B cell (primary cell): ENCODE measurements at regions not wholly inside any gene's neighbourhood (a gene's known extent, or its start where the extent isn't known, plus 50 kb on each side); places are given as distances from the start of the nearest gene placed in this dataset.
"Not testable (repeated sequence)": the region's sequence is repeated elsewhere in the genome, so short reads cannot be mapped to it uniquely, and the experiment has no call there.

Source experiments
- ATAC-seq: fragments of 200-7000 bp; cut with Tn5 transposase; one replicate; pipeline ENCODE4 v1.10.0; 2021; ENCODE audit warnings: low read depth, mild to moderate bottlenecking, moderate number of reproducible peaks, moderate library complexity
- CTCF ChIA-PET: fragments of 350-600 bp; sonication (Branson Sonifier 250); formaldehyde crosslinking; loops from one replicate; lab custom pipeline; 2021; ENCODE audit warnings: antibody characterized with exemption, inconsistent platforms; lab: Charles Lee
- POLR2A ChIA-PET: fragments of 350-600 bp; sonication (Branson Sonifier 250); formaldehyde crosslinking; loops from one replicate; lab custom pipeline; 2021; ENCODE audit warnings: antibody characterized with exemption; lab: Charles Lee
- DNase-seq: peaks from one replicate; pipeline ENCODE4 v3.0.0; 2013
- H2AFZ ChIP-seq: 2 replicates; pipeline ENCODE4 v1.6.1; 2012; ENCODE audit warnings: mild to moderate bottlenecking, low read depth, low read length; ENCODE audit not compliant: insufficient read depth, poor library complexity, severe bottlenecking
- H3K27ac ChIP-seq, 2 donors: 1 replicate in 1 of 2; 2 replicates in 1 of 2; pipeline ENCODE4 v1.5.1; 2012 to 2013; ENCODE audit warnings: low read length in 2 of 2, mild to moderate bottlenecking in 2 of 2, moderate library complexity in 1 of 2
- H3K27me3 ChIP-seq, 4 experiments: fragments of 200-600 bp in 1 of 4; sonication (generic) in 1 of 4; replicated peaks in 1 of 4; 1 replicate in 2 of 4; 2 replicates in 2 of 4; pipeline versions ENCODE4 v1.6.1 to v1.7.0; 2013 to 2016; ENCODE audit warnings: low read length in 3 of 4, mild to moderate bottlenecking in 2 of 4, mixed read lengths in 1 of 4, moderate library complexity in 1 of 4; ENCODE audit not compliant: insufficient read depth in 4 of 4, control insufficient read depth in 3 of 4; ENCODE audit errors: control extremely low read depth in 1 of 4
- H3K36me3 ChIP-seq, 2 experiments: replicated peaks in 1 of 2; 1 replicate in 1 of 2; 2 replicates in 1 of 2; pipeline versions ENCODE4 v1.6.1 to v1.7.1; 2013; ENCODE audit warnings: low read length in 1 of 2; ENCODE audit not compliant: insufficient read depth in 2 of 2, control insufficient read depth in 1 of 2; ENCODE audit errors: control extremely low read depth in 1 of 2, extremely low read depth in 1 of 2
- H3K4me1 ChIP-seq, 2 donors: fragments of 200-600 bp in 1 of 2; sonication (generic) in 1 of 2; 1 replicate in 1 of 2; 2 replicates in 1 of 2; pipeline versions ENCODE4 v1.5.1 to v1.6.1; 2013 to 2017; ENCODE audit warnings: low read length in 2 of 2; ENCODE audit not compliant: control insufficient read depth in 2 of 2, insufficient read depth in 2 of 2
- H3K4me2 ChIP-seq: replicated peaks from 2 replicates; pipeline ENCODE3; 2012; ENCODE audit warnings: mild to moderate bottlenecking, low read depth, low read length; ENCODE audit not compliant: poor library complexity, severe bottlenecking
- H3K4me3 ChIP-seq, 5 experiments: fragments of 200-600 bp in 1 of 5; sonication (generic) in 1 of 5; 1 replicate in 3 of 5; 2 replicates in 2 of 5; pipeline versions ENCODE4 v1.5.1 to v1.7.0; 2011 to 2016; ENCODE audit warnings: low read length in 4 of 5, mild to moderate bottlenecking in 4 of 5, low read depth in 2 of 5, control low read depth in 1 of 5, moderate library complexity in 1 of 5; ENCODE audit not compliant: insufficient read depth in 1 of 5; ENCODE audit errors: control extremely low read depth in 1 of 5, extremely low read depth in 1 of 5
- H3K79me2 ChIP-seq: fragments of 200-600 bp; sonication (generic); one replicate; pipeline ENCODE4 v1.6.0; 2016; ENCODE audit warnings: low read length; ENCODE audit not compliant: control insufficient read depth, insufficient read depth
- H3K9ac ChIP-seq: fragments of 200-600 bp; sonication (generic); 2 replicates; pipeline ENCODE4 v1.6.1; 2017; ENCODE audit warnings: mild to moderate bottlenecking, low read length, moderate library complexity
- H3K9me3 ChIP-seq, 3 donors: one replicate each; pipeline versions ENCODE4 v1.6.1 to v1.7.1; 2013; ENCODE audit warnings: low read length in 2 of 3; ENCODE audit not compliant: control insufficient read depth in 2 of 3, insufficient read depth in 1 of 3; ENCODE audit errors: control extremely low read depth in 1 of 3
- H4K20me1 ChIP-seq: 2 replicates; pipeline ENCODE4 v1.6.0; 2012; ENCODE audit warnings: mild to moderate bottlenecking, low read length; ENCODE audit not compliant: insufficient read depth, control insufficient read depth, poor library complexity, severe bottlenecking
- H3K27ac Mint-ChIP-seq: one replicate; pipeline ENCODE4 v1.8.0; 2021; ENCODE audit warnings: mixed read lengths
- H3K27me3 Mint-ChIP-seq: one replicate; pipeline ENCODE4 v1.8.0; 2021; ENCODE audit warnings: mixed read lengths
- H3K4me1 Mint-ChIP-seq: one replicate; pipeline ENCODE4 v1.8.0; 2021; ENCODE audit warnings: mixed read lengths
- H3K4me3 Mint-ChIP-seq: one replicate; pipeline ENCODE4 v1.8.0; 2021; ENCODE audit warnings: mixed read lengths
- H3K9me3 Mint-ChIP-seq: one replicate; pipeline ENCODE4 v1.8.0; 2022; ENCODE audit warnings: mixed read lengths; ENCODE audit not compliant: insufficient read depth
- EZH2 ChIP-seq: IDR thresholded peaks from 2 replicates; pipeline ENCODE4 v1.6.1; 2012; ENCODE audit warnings: borderline replicate concordance, low read depth, mild to moderate bottlenecking, moderate library complexity, low read length; ENCODE audit not compliant: insufficient read depth, poor library complexity, severe bottlenecking
- WGBS: methylation state at CpG from one replicate; pipeline ENCODE4 v1.1.5; 2013; ENCODE audit warnings: missing lambda C conversion rate; ENCODE audit not compliant: insufficient coverage; 5-methylcytosine and 5-hydroxymethylcytosine counted together
- intact Hi-C: fragments of 100-400 bp; cut with micrococcal nuclease; formaldehyde crosslinking; loops from one replicate; pipeline ENCODE4 v1.10.0; 2022
- TF ChIP-seq, protein P1 (sequence below): fragments of 200-600 bp; IDR thresholded peaks from one replicate; pipeline ENCODE4 v1.8.0; 2022; ENCODE audit warnings: antibody characterized with exemption, mild to moderate bottlenecking

DNA sequence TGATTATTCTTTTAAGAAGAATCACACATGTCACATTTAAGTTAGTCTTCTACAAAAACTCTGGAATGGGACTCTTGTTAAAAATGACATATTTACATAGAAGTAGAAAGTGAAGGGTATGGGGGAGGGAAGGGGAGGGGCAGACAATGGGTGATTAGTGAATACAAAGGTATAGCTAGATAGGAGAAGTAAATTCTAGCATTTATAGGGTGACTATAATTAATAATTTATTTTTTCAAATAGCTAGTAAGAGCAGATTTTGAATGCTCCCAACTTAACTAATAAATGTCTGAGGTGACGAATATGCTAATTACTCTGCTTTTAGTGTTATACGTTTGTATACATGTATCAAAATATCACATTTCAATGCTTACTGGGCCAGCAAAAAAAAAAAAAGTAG, 59.4 kb downstream of the BLTP3B start:
- Histone ChIP-seq H2AFZ (no peak overlapping the region), H3K4me2 (no peak overlapping the region), H3K9me3 (peaks cover 0 to 14% (median 11%) of the 10 kb centered on the region in 3 donors), H3K9ac (no peak overlapping the region), H3K79me2 (no peaks in the 10 kb centered on the region), H3K4me1 (no peaks in the 10 kb centered on the region), H3K27ac (no peak overlapping the region), H4K20me1 (no peaks in the 10 kb centered on the region), H3K27me3 (no peaks in the 10 kb centered on the region), H3K36me3 (peaks cover 4 to 55% of the 10 kb centered on the region in 2 experiments), H3K4me3 (no peak overlapping the region)
- ATAC-seq (no peak), DNase-seq (no peak)
- H3K27ac Mint-ChIP-seq = no peak overlapping the region
- intact Hi-C loops = no loop called here
- no CpG with 5 or more reads among the region's 2 CpGs for WGBS
- CTCF ChIA-PET = no interaction called here
- POLR2A ChIA-PET = no interaction called here
- TF ChIP-seq EZH2 = no peak
- TF ChIP-seq, protein P1, sequence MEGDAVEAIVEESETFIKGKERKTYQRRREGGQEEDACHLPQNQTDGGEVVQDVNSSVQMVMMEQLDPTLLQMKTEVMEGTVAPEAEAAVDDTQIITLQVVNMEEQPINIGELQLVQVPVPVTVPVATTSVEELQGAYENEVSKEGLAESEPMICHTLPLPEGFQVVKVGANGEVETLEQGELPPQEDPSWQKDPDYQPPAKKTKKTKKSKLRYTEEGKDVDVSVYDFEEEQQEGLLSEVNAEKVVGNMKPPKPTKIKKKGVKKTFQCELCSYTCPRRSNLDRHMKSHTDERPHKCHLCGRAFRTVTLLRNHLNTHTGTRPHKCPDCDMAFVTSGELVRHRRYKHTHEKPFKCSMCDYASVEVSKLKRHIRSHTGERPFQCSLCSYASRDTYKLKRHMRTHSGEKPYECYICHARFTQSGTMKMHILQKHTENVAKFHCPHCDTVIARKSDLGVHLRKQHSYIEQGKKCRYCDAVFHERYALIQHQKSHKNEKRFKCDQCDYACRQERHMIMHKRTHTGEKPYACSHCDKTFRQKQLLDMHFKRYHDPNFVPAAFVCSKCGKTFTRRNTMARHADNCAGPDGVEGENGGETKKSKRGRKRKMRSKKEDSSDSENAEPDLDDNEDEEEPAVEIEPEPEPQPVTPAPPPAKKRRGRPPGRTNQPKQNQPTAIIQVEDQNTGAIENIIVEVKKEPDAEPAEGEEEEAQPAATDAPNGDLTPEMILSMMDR = no peak
- no peaks in the 10 kb centered on the region for H3K27me3 Mint-ChIP-seq
- H3K9me3 Mint-ChIP-seq = peaks cover 6% of the 10 kb centered on the region
- H3K4me1 Mint-ChIP-seq = no peaks in the 10 kb centered on the region
- H3K4me3 Mint-ChIP-seq = no peak overlapping the region

DNA sequence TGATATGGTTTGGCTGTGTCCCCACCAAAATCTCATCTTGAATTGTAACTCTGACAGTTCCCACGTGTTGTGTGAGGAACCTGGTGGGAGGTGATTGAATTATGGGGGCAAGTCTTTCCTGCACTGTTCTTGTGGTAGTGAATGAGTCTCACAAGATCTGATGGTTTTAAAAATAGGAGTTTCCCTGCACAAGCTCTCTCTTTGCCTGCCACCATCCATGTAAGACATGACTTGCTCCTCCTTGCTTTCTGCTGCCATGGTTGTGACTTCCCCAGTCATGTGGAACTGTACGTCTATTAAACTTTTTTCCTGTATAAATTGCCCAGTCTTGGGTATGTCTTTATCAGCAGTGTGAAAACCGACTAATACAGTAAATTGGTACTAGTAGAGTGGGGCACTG, 63.9 kb downstream of the BLTP3B start:
- H3K4me1 ChIP-seq, DNase-seq, H3K4me2 ChIP-seq, CTCF ChIA-PET, H2AFZ ChIP-seq, intact Hi-C loops, H3K9me3 Mint-ChIP-seq, H3K4me3 ChIP-seq, H4K20me1 ChIP-seq, H3K27me3 Mint-ChIP-seq, H3K4me1 Mint-ChIP-seq, H3K27me3 ChIP-seq, POLR2A ChIA-PET, H3K4me3 Mint-ChIP-seq, H3K9ac ChIP-seq, H3K27ac ChIP-seq, H3K79me2 ChIP-seq, ATAC-seq, H3K27ac Mint-ChIP-seq: not testable (repeated sequence)
- Histone ChIP-seq H3K9me3 (peaks cover 0 to 14% (median 11%) of the 10 kb centered on the region in 3 donors), H3K36me3 (peaks cover 6 to 41% of the 10 kb centered on the region in 2 experiments)
- 96% methylated on average over 2 of the region's 3 CpGs for WGBS
